Pancreas (tissue), 10 donors: ENCODE measurements at regions not wholly inside any gene's neighbourhood (a gene's known extent, or its start where the extent isn't known, plus 50 kb on each side); places are given as distances from the start of the nearest gene placed in this dataset.

Experiments
- ATAC-seq, 4 donors: fragments of 200-7000 bp; cut with Tn5 transposase; one replicate each; pipeline versions ENCODE4 v1.8.0 to v1.9.1; 2020; ENCODE audit warnings: mild to moderate bottlenecking in 4 of 4, moderate library complexity in 4 of 4
- DNase-seq, 6 donors: peaks; one replicate each; pipeline ENCODE4 v3.0.0-alpha.2; 2020
- FAIRE-seq: peaks from 2 replicates; lab custom pipeline; 2012; peaks lifted over from hg19 to GRCh38; lab: Jason Lieb, UNC
- H3K27ac ChIP-seq, 4 donors: fragments of 200-600 bp; sonication (generic); 1 replicate in 3 of 4; 2 replicates in 1 of 4; pipeline versions ENCODE4 v1.5.0 to v1.8.0; 2020
- H3K27me3 ChIP-seq, 4 donors: fragments of 200-600 bp; one replicate each; pipeline ENCODE4 v1.8.0; 2021
- H3K36me3 ChIP-seq, 3 donors: fragments of 200-600 bp; sonication (generic) in 1 of 3; one replicate each; pipeline versions ENCODE4 v1.5.0 to v1.8.0; 2020 to 2021
- H3K4me1 ChIP-seq, 3 donors: fragments of 200-600 bp; one replicate each; pipeline ENCODE4 v1.8.0; 2021
- H3K4me3 ChIP-seq, 4 donors: fragments of 200-600 bp; sonication (generic) in 2 of 4; one replicate each; pipeline versions ENCODE4 v1.5.0 to v1.8.0; 2020 to 2021
- H3K9me3 ChIP-seq, 4 donors: fragments of 200-600 bp; one replicate each; pipeline ENCODE4 v1.8.0; 2021
- CTCF ChIP-seq, 4 donors: fragments of 200-600 bp; sonication (generic) in 3 of 4; IDR thresholded peaks; one replicate each; pipeline versions ENCODE4 v1.5.0 to v1.8.0; 2021; ENCODE audit warnings: antibody characterized with exemption in 4 of 4
- WGBS, 2 donors: extraction: QIAGEN DNeasy Blood & Tissue Kit; methylation state at CpG; one replicate each; pipeline ENCODE4 v1.1.7; 2013; 5-methylcytosine and 5-hydroxymethylcytosine counted together
- intact Hi-C, 3 donors: fragments of 100-400 bp; cut with DNase I; formaldehyde crosslinking; loops; one replicate each; pipeline versions ENCODE4 v1.11.1 to v1.14.2; 2022
- donor health status: healthy with polysubstance abuse.
- donor health status: DM: no; HTN: no; CAD: no; lungs with moderate emphysema.
- donor health status: DM: no; HTN: no; CAD: no.
- donor health status: control.
- donor health status: control.
- donor health status: Bipolar disorder and iron deficiency.
- donor health status: DM: yes; HTN: yes; CAD: no.
- donor health status: DM: no; HTN: no; CAD: no.
- donor health status: DM: no; HTN: no; CAD: no.
- donor health status: DM: yes; HTN: yes; CAD: no.

GRCh38 chr3:187795207-187795960, 50.1 kb upstream of the BCL6 start:
- DNase-seq (peak; percentile 54 to 82 (median 76)), FAIRE-seq (no peak), ATAC-seq (peak; percentile 87 to 97 (median 94))
- intact Hi-C loops, result no loop called here
- H3K27ac ChIP-seq, result peak overlapping the region in 2 of 4 donors; percentile 18 to 37
- TF ChIP-seq CTCF (IDR thresholded peaks at IDR 0.05), result no peak
- H3K27me3 ChIP-seq, result no peaks in the 10 kb centered on the region
- 35% methylated on average over 7 of the region's 7 CpGs for WGBS, 2 donors
- H3K4me1 ChIP-seq, result peaks cover 7 to 20% (median 8%) of the 10 kb centered on the region in 3 donors
- no peaks in the 10 kb centered on the region for H3K36me3 ChIP-seq
- no peak overlapping the region for H3K4me3 ChIP-seq
- H3K9me3 ChIP-seq, result no peaks in the 10 kb centered on the region

DNA sequence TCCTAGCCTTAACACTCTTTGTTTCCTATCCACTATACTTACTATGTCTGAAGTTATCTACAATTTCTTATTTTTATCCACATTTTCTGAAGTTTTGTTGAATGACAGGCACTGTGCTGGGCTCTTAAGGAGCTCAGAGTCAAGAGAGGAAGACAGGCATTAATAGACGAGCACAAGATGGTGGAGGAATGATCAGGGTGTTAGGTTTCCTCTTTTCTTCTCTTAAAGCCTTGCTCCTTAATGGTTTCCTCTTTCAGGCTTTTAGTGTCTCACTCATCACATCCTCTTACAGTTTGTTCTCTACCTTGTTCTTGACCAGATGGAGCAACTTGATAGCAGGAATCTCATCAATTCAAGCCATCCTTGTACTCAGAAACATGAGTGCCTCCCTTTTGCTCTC, 52.9 kb upstream of the BCL6 start:
- ATAC-seq (no peak), FAIRE-seq (no peak), DNase-seq (no peak)
- WGBS, 2 donors, result 92 to 95% methylated on average over 1 of the region's 1 CpG
- intact Hi-C loops, result no loop called here
- no peak overlapping the region for H3K27ac ChIP-seq
- H3K27me3 ChIP-seq, result no peaks in the 10 kb centered on the region
- no peak overlapping the region for H3K4me3 ChIP-seq
- H3K36me3 ChIP-seq, result no peaks in the 10 kb centered on the region
- peaks cover 7 to 22% (median 8%) of the 10 kb centered on the region in 3 donors for H3K4me1 ChIP-seq
- no peak for TF ChIP-seq CTCF (IDR thresholded peaks at IDR 0.05)
- no peaks in the 10 kb centered on the region for H3K9me3 ChIP-seq

- no peak for DNase-seq
- ATAC-seq, result no peak
- FAIRE-seq, result no peak
- Histone ChIP-seq H3K36me3 (no peaks in the 10 kb centered on the region), H3K4me1 (peaks cover 7 to 22% (median 8%) of the 10 kb centered on the region in 3 donors), H3K27ac (no peak overlapping the region), H3K9me3 (no peaks in the 10 kb centered on the region), H3K27me3 (no peaks in the 10 kb centered on the region), H3K4me3 (no peak overlapping the region)
- 92 to 95% methylated on average over 15 of the region's 15 CpGs for WGBS, 2 donors
- intact Hi-C loops, result no loop called here
- TF ChIP-seq CTCF (IDR thresholded peaks at IDR 0.05), result no peak
Observed at GRCh38 chr3:187798531-187799530, 53.6 kb upstream of the BCL6 start.

DNA sequence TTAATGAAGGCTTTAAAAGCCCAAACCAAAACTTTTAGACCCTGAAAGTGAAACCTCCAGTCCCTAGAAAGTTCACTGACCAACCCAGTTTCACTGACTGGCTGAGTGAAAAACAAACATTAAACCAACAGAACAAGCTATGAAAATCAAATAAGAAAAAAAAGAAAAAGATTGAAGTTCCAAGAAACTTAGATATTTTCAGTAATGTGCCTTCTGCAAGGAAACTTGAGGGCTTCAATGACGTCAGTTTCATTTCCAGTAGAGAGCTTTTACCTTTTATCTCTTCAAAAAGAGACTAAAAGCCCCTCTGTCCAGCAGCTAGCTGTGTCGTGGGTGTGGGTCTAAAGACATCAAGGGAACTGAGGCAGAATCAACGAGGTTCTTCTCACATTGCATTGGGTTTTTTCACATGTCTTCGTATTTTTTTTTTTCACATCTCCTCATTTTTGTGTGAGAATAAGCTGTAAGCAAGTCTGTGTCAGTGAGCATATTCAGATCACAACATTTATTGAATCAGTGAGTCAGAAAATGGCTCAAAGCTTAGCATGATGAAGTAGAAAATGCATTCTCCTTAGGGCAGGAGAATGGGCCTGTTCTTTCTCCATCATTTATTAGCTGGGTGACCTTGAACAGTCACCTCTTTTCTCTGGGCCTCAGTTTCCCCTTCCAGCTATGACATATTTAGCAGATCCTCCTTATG, 54.8 kb upstream of the BCL6 start:
- intact Hi-C loops, result no loop called here
- FAIRE-seq, result no peak
- H3K9me3 ChIP-seq, result no peaks in the 10 kb centered on the region
- 66 to 67% methylated on average over 4 of the region's 4 CpGs for WGBS, 2 donors
- no peaks in the 10 kb centered on the region for H3K27me3 ChIP-seq
- peak overlapping the region in 1 of 4 donors; percentile 12 for H3K4me3 ChIP-seq
- H3K4me1 ChIP-seq, result peaks cover 7 to 21% (median 7%) of the 10 kb centered on the region in 3 donors
- no peak for TF ChIP-seq CTCF (IDR thresholded peaks at IDR 0.05)
- H3K27ac ChIP-seq, result peak overlapping the region in 3 of 4 donors; percentile 16 to 35 (median 18)
- H3K36me3 ChIP-seq, result no peaks in the 10 kb centered on the region
- DNase-seq, result no peak
- peak in 2 of 4 donors; percentile 47 to 58 for ATAC-seq
